ENCODE measurements at regions not wholly inside any gene's neighbourhood (a gene's known extent, or its start where the extent isn't known, plus 50 kb on each side); places are given as distances from the start of the nearest gene placed in this dataset.

GRCh38 chr2:78264130-78264529 is 742.0 kb upstream of the LRRTM4 start:
- TF ChIP-seq ZC3H10 (CRISPR knock-in tag; IDR thresholded peaks at IDR 0.05) (no peak), PPARA (CRISPR knock-in tag; IDR thresholded peaks at IDR 0.05; ENCODE audit: borderline replicate concordance) (no peak)
- ATAC-seq, result no peak

- TF ChIP-seq BACH2 (CRISPR knock-in tag; IDR thresholded peaks at IDR 0.05; ENCODE audit: borderline replicate concordance) (no peak), OSR1 (CRISPR knock-in tag; IDR thresholded peaks at IDR 0.05) (no peak), SNAI2 (CRISPR knock-in tag; IDR thresholded peaks at IDR 0.05) (no peak), TOX (CRISPR knock-in tag; IDR thresholded peaks at IDR 0.05; ENCODE audit: borderline replicate concordance) (no peak), ZNF565 (CRISPR knock-in tag; conservative IDR thresholded peaks at IDR 0.05; ENCODE audit: low read depth) (no peak), ISL1 (CRISPR knock-in tag; IDR thresholded peaks at IDR 0.05) (no peak), ARNTL (CRISPR knock-in tag; IDR thresholded peaks at IDR 0.05; ENCODE audit: borderline replicate concordance, low read depth) (no peak), CSDC2 (CRISPR knock-in tag; IDR thresholded peaks at IDR 0.05) (no peak), RARB (CRISPR knock-in tag; IDR thresholded peaks at IDR 0.05) (no peak), ZNF8 (CRISPR knock-in tag; IDR thresholded peaks at IDR 0.05) (no peak), CSRNP3 (CRISPR knock-in tag; IDR thresholded peaks at IDR 0.05) (no peak), GLIS3 (CRISPR knock-in tag; IDR thresholded peaks at IDR 0.05) (no peak), ZFP30 (CRISPR knock-in tag; IDR thresholded peaks at IDR 0.05) (no peak)
- TF ChIP-seq, protein P1, sequence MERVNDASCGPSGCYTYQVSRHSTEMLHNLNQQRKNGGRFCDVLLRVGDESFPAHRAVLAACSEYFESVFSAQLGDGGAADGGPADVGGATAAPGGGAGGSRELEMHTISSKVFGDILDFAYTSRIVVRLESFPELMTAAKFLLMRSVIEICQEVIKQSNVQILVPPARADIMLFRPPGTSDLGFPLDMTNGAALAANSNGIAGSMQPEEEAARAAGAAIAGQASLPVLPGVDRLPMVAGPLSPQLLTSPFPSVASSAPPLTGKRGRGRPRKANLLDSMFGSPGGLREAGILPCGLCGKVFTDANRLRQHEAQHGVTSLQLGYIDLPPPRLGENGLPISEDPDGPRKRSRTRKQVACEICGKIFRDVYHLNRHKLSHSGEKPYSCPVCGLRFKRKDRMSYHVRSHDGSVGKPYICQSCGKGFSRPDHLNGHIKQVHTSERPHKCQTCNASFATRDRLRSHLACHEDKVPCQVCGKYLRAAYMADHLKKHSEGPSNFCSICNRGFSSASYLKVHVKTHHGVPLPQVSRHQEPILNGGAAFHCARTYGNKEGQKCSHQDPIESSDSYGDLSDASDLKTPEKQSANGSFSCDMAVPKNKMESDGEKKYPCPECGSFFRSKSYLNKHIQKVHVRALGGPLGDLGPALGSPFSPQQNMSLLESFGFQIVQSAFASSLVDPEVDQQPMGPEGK (CRISPR knock-in tag; IDR thresholded peaks at IDR 0.05; ENCODE audit: borderline replicate concordance), result no peak
- TF ChIP-seq, protein P2, sequence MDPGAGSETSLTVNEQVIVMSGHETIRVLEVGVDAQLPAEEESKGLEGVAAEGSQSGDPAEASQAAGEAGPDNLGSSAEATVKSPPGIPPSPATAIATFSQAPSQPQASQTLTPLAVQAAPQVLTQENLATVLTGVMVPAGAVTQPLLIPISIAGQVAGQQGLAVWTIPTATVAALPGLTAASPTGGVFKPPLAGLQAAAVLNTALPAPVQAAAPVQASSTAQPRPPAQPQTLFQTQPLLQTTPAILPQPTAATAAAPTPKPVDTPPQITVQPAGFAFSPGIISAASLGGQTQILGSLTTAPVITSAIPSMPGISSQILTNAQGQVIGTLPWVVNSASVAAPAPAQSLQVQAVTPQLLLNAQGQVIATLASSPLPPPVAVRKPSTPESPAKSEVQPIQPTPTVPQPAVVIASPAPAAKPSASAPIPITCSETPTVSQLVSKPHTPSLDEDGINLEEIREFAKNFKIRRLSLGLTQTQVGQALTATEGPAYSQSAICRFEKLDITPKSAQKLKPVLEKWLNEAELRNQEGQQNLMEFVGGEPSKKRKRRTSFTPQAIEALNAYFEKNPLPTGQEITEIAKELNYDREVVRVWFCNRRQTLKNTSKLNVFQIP (CRISPR knock-in tag; IDR thresholded peaks at IDR 0.05; ENCODE audit: borderline replicate concordance, low read depth), result no peak
- no peak for ATAC-seq
Measured at GRCh38 chr2:78281164-78281563, 744.3 kb upstream of the REG3G start.

DNA sequence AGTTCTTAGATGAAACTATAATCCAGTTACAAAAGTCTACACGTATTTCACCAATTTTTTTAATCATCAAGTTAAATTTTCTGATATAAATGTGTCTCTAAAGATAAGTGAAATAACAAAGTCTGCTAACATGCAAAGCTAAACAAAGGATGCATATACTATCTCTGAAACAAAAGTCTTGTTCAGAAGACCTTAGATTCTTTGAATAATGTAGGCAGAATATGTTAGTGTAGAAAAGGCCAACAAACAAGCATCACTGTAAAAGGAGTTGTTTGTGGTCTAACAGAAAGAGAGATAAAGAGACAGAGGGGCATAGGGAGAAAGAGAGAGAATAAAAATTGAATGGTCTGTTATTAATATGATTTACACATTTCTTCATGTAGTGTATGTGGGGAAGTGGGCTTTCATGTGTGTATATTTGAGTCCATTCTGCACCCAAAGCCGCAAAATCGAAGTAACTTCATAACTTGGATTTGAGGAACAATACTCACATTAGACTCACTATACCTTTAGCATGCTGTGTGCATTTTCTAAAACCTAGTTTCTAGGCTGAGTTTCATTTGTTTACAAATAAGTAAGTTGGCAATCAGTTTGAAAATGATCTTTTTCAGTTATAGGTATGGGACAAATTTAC is 734.8 kb upstream of the REG3G start:
- TF ChIP-seq PPARA (CRISPR knock-in tag; IDR thresholded peaks at IDR 0.05; ENCODE audit: borderline replicate concordance) (no peak), OSR1 (CRISPR knock-in tag; IDR thresholded peaks at IDR 0.05) (no peak), ZC3H10 (CRISPR knock-in tag; IDR thresholded peaks at IDR 0.05) (no peak), TOX (CRISPR knock-in tag; IDR thresholded peaks at IDR 0.05; ENCODE audit: borderline replicate concordance) (no peak), GLIS3 (CRISPR knock-in tag; IDR thresholded peaks at IDR 0.05) (no peak), ARNTL (CRISPR knock-in tag; IDR thresholded peaks at IDR 0.05; ENCODE audit: borderline replicate concordance, low read depth) (no peak), CREB5 (CRISPR knock-in tag; IDR thresholded peaks at IDR 0.05; ENCODE audit: low read depth) (no peak), ZFP3 (CRISPR knock-in tag; IDR thresholded peaks at IDR 0.05) (no peak), ZNF70 (CRISPR knock-in tag; IDR thresholded peaks at IDR 0.05) (no peak), ZFP30 (CRISPR knock-in tag; IDR thresholded peaks at IDR 0.05) (no peak), ESRRG (CRISPR knock-in tag; IDR thresholded peaks at IDR 0.05) (no peak), CSDC2 (CRISPR knock-in tag; IDR thresholded peaks at IDR 0.05) (no peak), CSRNP3 (CRISPR knock-in tag; IDR thresholded peaks at IDR 0.05) (no peak)
- TF ChIP-seq, protein P1 (CRISPR knock-in tag; IDR thresholded peaks at IDR 0.05; ENCODE audit: borderline replicate concordance), result no peak
- no peak for ATAC-seq

All from SK-N-SH treated with all-trans-retinoic acid at 6 μM for 48 hours (cell line).